Keratinocyte (primary cell): ENCODE measurements at regions not wholly inside any gene's neighbourhood (a gene's known extent, or its start where the extent isn't known, plus 50 kb on each side); places are given as distances from the start of the nearest gene placed in this dataset.

ENCODE experiments used
- DNase-seq: peaks from one replicate; pipeline ENCODE4 v3.0.0-alpha.2; 2011; ENCODE audit warnings: low read depth, missing footprints, low spot score
- FAIRE-seq: peaks from 2 replicates; lab custom pipeline; 2011; peaks lifted over from hg19 to GRCh38; lab: Jason Lieb, UNC
- H2AFZ ChIP-seq: 2 replicates; pipeline ENCODE4 v1.6.0; 2012; ENCODE audit warnings: low read length, control low read depth, inconsistent platforms; ENCODE audit not compliant: control insufficient read depth
- H3K27ac ChIP-seq: 2 replicates; pipeline ENCODE4 v1.5.1; 2011; ENCODE audit warnings: low read length; ENCODE audit not compliant: control insufficient read depth, insufficient read depth
- H3K27me3 ChIP-seq: 3 replicates; pipeline ENCODE4 v1.6.0; 2011; ENCODE audit warnings: low read length; ENCODE audit not compliant: control insufficient read depth, insufficient read depth; ENCODE audit errors: extremely low read depth
- H3K36me3 ChIP-seq, 2 experiments: 2 replicates in 1 of 2; 3 replicates in 1 of 2; pipeline ENCODE4 v1.5.1; 2011; ENCODE audit warnings: low read length in 2 of 2, mild to moderate bottlenecking in 1 of 2; ENCODE audit not compliant: control insufficient read depth in 2 of 2, insufficient read depth in 2 of 2; ENCODE audit errors: extremely low read depth in 1 of 2
- H3K4me1 ChIP-seq: 3 replicates; pipeline ENCODE4 v1.5.1; 2011; ENCODE audit warnings: low read length; ENCODE audit not compliant: control insufficient read depth, insufficient read depth; ENCODE audit errors: extremely low read depth
- H3K4me2 ChIP-seq: 3 replicates; pipeline ENCODE4 v1.6.0; 2011; ENCODE audit warnings: low read depth, low read length; ENCODE audit not compliant: control insufficient read depth, insufficient read depth; ENCODE audit errors: extremely low read depth
- H3K4me3 ChIP-seq, 3 experiments: fragments of 200-600 bp in 1 of 3; sonication (generic) in 1 of 3; 2 replicates in 2 of 3; 3 replicates in 1 of 3; pipeline ENCODE4 v1.5.1; 2011 to 2016; ENCODE audit warnings: low read length in 3 of 3, mild to moderate bottlenecking in 3 of 3, control low read depth in 2 of 3, inconsistent platforms in 1 of 3, low read depth in 1 of 3, mixed read lengths in 1 of 3, mixed run types in 1 of 3, moderate library complexity in 1 of 3; ENCODE audit not compliant: control insufficient read depth in 2 of 3, insufficient read depth in 2 of 3; ENCODE audit errors: extremely low read depth in 1 of 3
- H3K79me2 ChIP-seq: 2 replicates; pipeline ENCODE4 v1.6.0; 2012; ENCODE audit warnings: low read length; ENCODE audit not compliant: control insufficient read depth, insufficient read depth
- H3K9ac ChIP-seq: 3 replicates; pipeline ENCODE4 v1.6.0; 2011; ENCODE audit warnings: low read length; ENCODE audit not compliant: control insufficient read depth, insufficient read depth; ENCODE audit errors: extremely low read depth
- H3K9me1 ChIP-seq: 3 replicates; pipeline ENCODE4 v1.6.0; 2011; ENCODE audit warnings: low read length; ENCODE audit not compliant: control insufficient read depth, insufficient read depth; ENCODE audit errors: extremely low read depth
- H3K9me3 ChIP-seq: 2 replicates; pipeline ENCODE4 v1.5.1; 2012; ENCODE audit warnings: low read depth, low read length; ENCODE audit not compliant: control insufficient read depth
- H4K20me1 ChIP-seq: 3 replicates; pipeline ENCODE4 v1.6.0; 2011; ENCODE audit warnings: low read length; ENCODE audit not compliant: control insufficient read depth, insufficient read depth; ENCODE audit errors: extremely low read depth
- EZH2 ChIP-seq: IDR thresholded peaks from one replicate; pipeline ENCODE4 v1.6.1; 2012; ENCODE audit warnings: inconsistent platforms, mild to moderate bottlenecking, low read length, moderate library complexity
- dilution Hi-C: fragments of 300-500 bp; cut with MboI; formaldehyde crosslinking; loops from one replicate; pipeline ENCODE4 v1.7.0; 2020; ENCODE audit warnings: low sequenced_read_pairs; ENCODE audit not compliant: extremely low pct_ligation_motif_present
- TF ChIP-seq, protein P1 (sequence below), 3 experiments: IDR thresholded peaks in 1 of 3; conservative IDR thresholded peaks in 1 of 3; optimal IDR thresholded peaks in 1 of 3; 2 replicates in 2 of 3; 3 replicates in 1 of 3; pipeline versions ENCODE3 to v1.5.1; 2011; ENCODE audit warnings: low read length in 3 of 3, mild to moderate bottlenecking in 3 of 3, moderate library complexity in 2 of 3, control low read depth in 1 of 3, inconsistent platforms in 1 of 3; ENCODE audit not compliant: insufficient read depth in 2 of 3; ENCODE audit errors: extremely low read depth in 1 of 3

DNA sequence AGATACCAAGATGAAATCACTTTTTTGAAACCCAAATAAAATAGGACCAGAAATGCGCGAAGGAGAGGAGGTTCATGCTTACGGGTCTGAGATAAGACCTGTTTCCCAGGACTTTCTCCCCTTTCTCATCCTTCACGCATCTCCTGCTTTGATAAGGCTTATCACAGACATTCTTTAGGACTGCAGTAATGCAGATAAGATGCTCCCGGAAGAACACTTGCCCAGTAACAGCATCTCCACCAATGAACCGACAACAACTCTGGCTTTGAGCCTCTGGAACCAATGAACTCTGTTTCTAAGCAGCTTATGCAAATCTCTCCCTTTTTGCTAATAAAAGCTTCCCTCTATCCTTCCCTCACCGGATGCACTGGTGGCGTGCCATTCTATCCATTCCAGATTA lies 783.4 kb upstream of the ARGLU1 start:
- Histone ChIP-seq H3K4me1 (no peaks in the 10 kb centered on the region), H3K36me3 (no peaks in the 10 kb centered on the region), H3K27me3 (no peaks in the 10 kb centered on the region), H3K4me2 (no peak overlapping the region), H3K9me1 (no peaks in the 10 kb centered on the region), H4K20me1 (no peaks in the 10 kb centered on the region), H2AFZ (no peak overlapping the region), H3K4me3 (no peak overlapping the region), H3K9ac (no peak overlapping the region), H3K79me2 (no peaks in the 10 kb centered on the region), H3K27ac (no peak overlapping the region), H3K9me3 (no peaks in the 10 kb centered on the region)
- dilution Hi-C loops = no loop called here
- no peak for FAIRE-seq
- TF ChIP-seq, protein P1, sequence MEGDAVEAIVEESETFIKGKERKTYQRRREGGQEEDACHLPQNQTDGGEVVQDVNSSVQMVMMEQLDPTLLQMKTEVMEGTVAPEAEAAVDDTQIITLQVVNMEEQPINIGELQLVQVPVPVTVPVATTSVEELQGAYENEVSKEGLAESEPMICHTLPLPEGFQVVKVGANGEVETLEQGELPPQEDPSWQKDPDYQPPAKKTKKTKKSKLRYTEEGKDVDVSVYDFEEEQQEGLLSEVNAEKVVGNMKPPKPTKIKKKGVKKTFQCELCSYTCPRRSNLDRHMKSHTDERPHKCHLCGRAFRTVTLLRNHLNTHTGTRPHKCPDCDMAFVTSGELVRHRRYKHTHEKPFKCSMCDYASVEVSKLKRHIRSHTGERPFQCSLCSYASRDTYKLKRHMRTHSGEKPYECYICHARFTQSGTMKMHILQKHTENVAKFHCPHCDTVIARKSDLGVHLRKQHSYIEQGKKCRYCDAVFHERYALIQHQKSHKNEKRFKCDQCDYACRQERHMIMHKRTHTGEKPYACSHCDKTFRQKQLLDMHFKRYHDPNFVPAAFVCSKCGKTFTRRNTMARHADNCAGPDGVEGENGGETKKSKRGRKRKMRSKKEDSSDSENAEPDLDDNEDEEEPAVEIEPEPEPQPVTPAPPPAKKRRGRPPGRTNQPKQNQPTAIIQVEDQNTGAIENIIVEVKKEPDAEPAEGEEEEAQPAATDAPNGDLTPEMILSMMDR (optimal IDR thresholded peaks at IDR 0.05 in 1 of 3, IDR thresholded peaks at IDR 0.05 in 1 of 3, conservative IDR thresholded peaks at IDR 0.05 in 1 of 3; ENCODE audit: extremely low read depth in 1 of 3, insufficient read depth in 2 of 3, low read length in 3 of 3) = no peak
- TF ChIP-seq EZH2 = no peak
- no peak for DNase-seq

DNA sequence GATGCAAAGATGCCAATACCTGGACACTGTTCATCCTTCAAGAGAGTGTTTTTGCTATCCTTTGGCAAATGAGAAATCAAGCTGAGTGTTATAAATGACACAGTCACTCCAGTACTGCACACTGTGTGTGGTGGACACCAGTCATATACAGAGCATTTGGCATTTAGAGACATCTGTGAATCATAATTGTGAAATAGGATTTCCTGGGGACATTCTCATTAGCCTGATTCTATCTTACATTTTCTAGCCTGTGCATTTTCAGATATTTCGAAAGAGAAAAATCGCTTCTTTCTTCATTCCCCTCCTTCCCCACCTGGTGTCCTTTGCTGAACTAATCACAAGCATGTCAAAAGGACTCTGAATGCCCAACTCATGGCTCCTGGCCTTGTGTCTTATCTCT lies 781.0 kb upstream of the ARGLU1 start:
- FAIRE-seq (no peak), DNase-seq (no peak)
- Histone ChIP-seq H3K27ac (no peak overlapping the region), H3K9ac (no peak overlapping the region), H3K79me2 (no peaks in the 10 kb centered on the region), H3K4me3 (no peak overlapping the region), H3K27me3 (no peaks in the 10 kb centered on the region), H3K4me1 (no peaks in the 10 kb centered on the region), H3K9me3 (no peaks in the 10 kb centered on the region), H3K9me1 (no peaks in the 10 kb centered on the region), H2AFZ (no peak overlapping the region), H4K20me1 (no peaks in the 10 kb centered on the region), H3K36me3 (no peaks in the 10 kb centered on the region), H3K4me2 (no peak overlapping the region)
- dilution Hi-C loops = no loop called here
- TF ChIP-seq EZH2 = no peak
- TF ChIP-seq, protein P1 (optimal IDR thresholded peaks at IDR 0.05 in 1 of 3, IDR thresholded peaks at IDR 0.05 in 1 of 3, conservative IDR thresholded peaks at IDR 0.05 in 1 of 3; ENCODE audit: extremely low read depth in 1 of 3, insufficient read depth in 2 of 3, low read length in 3 of 3) = no peak
